Activated B cell treated with CpG ODN at 0.5 μM for 24 hours (primary cell): ENCODE measurements at regions not wholly inside any gene's neighbourhood (a gene's known extent, or its start where the extent isn't known, plus 50 kb on each side); places are given as distances from the start of the nearest gene placed in this dataset.

Experiments used
- ATAC-seq: fragments of 200-7000 bp; cut with Tn5 transposase; one replicate; pipeline ENCODE4 v1.10.0; 2021; ENCODE audit warnings: low read depth, mild to moderate bottlenecking, moderate library complexity
- CTCF ChIA-PET: fragments of 350-600 bp; sonication (Branson Sonifier 250); formaldehyde crosslinking; loops from one replicate; lab custom pipeline; 2021; ENCODE audit warnings: antibody characterized with exemption; lab: Charles Lee
- POLR2A ChIA-PET: fragments of 350-600 bp; sonication (Branson Sonifier 250); formaldehyde crosslinking; loops from one replicate; lab custom pipeline; 2021; ENCODE audit warnings: antibody characterized with exemption; lab: Charles Lee
- DNase-seq: peaks from one replicate; pipeline ENCODE4 v3.0.0; 2022
- H3K27ac Mint-ChIP-seq: one replicate; pipeline ENCODE4 v1.8.0; 2020; ENCODE audit warnings: mixed read lengths
- H3K27me3 Mint-ChIP-seq: one replicate; pipeline ENCODE4 v1.8.0; 2021; ENCODE audit warnings: mixed read lengths
- H3K36me3 Mint-ChIP-seq: one replicate; pipeline ENCODE4 v1.8.0; 2021; ENCODE audit warnings: low read depth, mixed read lengths
- H3K4me1 Mint-ChIP-seq: one replicate; pipeline ENCODE4 v1.8.0; 2021; ENCODE audit warnings: mixed read lengths
- H3K4me3 Mint-ChIP-seq: one replicate; pipeline ENCODE4 v1.8.0; 2020; ENCODE audit warnings: mild to moderate bottlenecking, mixed read lengths
- H3K9me3 Mint-ChIP-seq: one replicate; pipeline ENCODE4 v1.8.0; 2020; ENCODE audit warnings: mixed read lengths
- intact Hi-C: fragments of 100-400 bp; cut with micrococcal nuclease; formaldehyde crosslinking; loops from one replicate; pipeline ENCODE4 v1.15.1; 2024
- TF ChIP-seq, protein P1 (sequence below): fragments of 200-600 bp; IDR thresholded peaks from one replicate; pipeline ENCODE4 v1.8.0; 2022; ENCODE audit warnings: antibody characterized with exemption, mild to moderate bottlenecking

DNA sequence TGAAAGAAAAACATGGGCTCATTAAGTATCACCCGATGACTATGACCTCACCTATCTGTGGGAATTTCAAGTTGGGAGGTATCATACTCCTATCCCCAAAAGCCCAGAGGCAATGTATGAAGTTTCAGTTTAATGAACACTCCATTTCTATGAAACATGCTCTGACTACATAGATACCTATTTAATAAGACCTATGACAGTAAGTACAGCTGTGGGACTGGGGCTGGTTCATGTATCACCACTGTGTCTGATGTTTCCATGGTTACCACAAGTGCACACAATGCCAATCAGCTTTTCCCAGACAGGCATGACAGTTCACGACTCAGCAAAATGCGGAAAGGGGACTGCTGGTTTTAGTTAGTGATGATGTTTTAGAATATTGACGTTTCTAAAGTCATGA, 167.7 kb downstream of the SIPA1L2 start:
- ChIA-PET CTCF (no interaction called here), POLR2A (no interaction called here)
- ATAC-seq, result no peak
- Mint-ChIP-seq H3K27ac (no peak overlapping the region), H3K4me3 (no peak overlapping the region), H3K36me3 (no peaks in the 10 kb centered on the region), H3K4me1 (no peaks in the 10 kb centered on the region), H3K9me3 (no peaks in the 10 kb centered on the region), H3K27me3 (no peaks in the 10 kb centered on the region)
- TF ChIP-seq, protein P1, sequence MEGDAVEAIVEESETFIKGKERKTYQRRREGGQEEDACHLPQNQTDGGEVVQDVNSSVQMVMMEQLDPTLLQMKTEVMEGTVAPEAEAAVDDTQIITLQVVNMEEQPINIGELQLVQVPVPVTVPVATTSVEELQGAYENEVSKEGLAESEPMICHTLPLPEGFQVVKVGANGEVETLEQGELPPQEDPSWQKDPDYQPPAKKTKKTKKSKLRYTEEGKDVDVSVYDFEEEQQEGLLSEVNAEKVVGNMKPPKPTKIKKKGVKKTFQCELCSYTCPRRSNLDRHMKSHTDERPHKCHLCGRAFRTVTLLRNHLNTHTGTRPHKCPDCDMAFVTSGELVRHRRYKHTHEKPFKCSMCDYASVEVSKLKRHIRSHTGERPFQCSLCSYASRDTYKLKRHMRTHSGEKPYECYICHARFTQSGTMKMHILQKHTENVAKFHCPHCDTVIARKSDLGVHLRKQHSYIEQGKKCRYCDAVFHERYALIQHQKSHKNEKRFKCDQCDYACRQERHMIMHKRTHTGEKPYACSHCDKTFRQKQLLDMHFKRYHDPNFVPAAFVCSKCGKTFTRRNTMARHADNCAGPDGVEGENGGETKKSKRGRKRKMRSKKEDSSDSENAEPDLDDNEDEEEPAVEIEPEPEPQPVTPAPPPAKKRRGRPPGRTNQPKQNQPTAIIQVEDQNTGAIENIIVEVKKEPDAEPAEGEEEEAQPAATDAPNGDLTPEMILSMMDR, result no peak
- DNase-seq, result no peak
- intact Hi-C loops, result no loop called here

DNA sequence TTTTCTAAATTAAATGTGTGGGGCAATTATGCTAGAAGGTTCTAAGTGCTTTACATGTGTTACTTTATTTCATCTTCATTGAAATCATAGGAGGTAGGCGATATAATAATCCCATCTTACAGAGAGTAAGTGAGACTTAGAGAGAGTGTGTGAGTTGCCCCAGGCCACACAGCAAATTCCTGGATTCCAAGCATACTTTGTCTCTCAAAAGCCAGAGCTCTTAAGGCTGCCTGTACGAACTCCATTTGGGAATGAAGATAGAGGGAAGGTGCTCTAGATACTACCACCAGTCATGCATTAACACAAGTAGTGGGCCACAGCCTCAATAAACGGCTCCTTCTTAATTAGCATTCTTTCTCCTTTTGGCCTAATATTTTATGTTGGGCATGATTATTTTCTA, 170.1 kb downstream of the SIPA1L2 start:
- Mint-ChIP-seq H3K27ac (no peak overlapping the region), H3K4me1 (no peaks in the 10 kb centered on the region), H3K36me3 (no peaks in the 10 kb centered on the region), H3K4me3 (no peak overlapping the region), H3K9me3 (no peaks in the 10 kb centered on the region), H3K27me3 (no peaks in the 10 kb centered on the region)
- DNase-seq (no peak), ATAC-seq (no peak)
- CTCF ChIA-PET, result no interaction called here
- POLR2A ChIA-PET, result no interaction called here
- intact Hi-C loops, result no loop called here
- TF ChIP-seq, protein P1, result no peak

DNA sequence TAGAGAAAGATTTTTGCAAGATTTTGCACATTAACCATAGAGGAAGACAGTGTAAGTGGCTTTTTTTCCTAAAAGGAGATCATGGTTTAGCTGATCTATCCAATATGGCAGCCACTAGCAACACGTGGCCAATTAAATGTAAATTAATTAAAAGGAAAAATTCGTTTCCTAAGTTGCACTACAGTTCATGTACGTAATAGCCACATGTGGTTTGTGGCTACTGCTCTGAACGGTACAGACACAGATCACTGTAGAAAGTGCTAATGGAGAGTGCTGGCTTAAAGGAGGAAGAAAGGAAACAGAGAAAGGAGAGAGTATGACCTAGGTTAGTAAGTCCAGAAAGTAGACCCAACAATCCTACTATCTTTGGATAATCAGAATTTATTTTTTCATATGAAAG, 170.8 kb downstream of the SIPA1L2 start:
- Mint-ChIP-seq H3K36me3 (no peaks in the 10 kb centered on the region), H3K9me3 (no peaks in the 10 kb centered on the region), H3K4me1 (no peaks in the 10 kb centered on the region), H3K27ac (no peak overlapping the region), H3K27me3 (no peaks in the 10 kb centered on the region), H3K4me3 (no peak overlapping the region)
- DNase-seq (no peak), ATAC-seq (no peak)
- TF ChIP-seq, protein P1, result no peak
- ChIA-PET POLR2A (no interaction called here), CTCF (no interaction called here)
- intact Hi-C loops, result no loop called here

DNA sequence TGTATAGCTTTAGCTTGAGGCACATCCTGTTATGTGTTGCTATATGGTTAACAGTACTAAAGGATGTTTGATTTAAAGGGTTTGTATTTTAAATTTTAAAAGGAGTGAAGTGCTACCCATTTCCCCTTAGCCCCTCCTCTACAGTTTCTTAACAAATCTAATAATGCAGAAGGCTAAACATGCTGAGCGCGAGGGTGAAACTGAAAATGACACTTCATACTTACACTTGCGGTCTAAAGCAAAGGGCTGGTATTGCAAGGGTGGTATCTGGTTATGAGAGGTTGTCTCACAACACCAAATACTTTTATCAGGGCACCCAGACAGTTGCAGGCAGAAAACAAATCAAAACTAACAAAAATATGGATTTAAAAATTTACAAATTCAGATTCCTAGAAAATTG, 172.3 kb downstream of the SIPA1L2 start:
- H3K4me1 Mint-ChIP-seq, result no peaks in the 10 kb centered on the region
- ChIA-PET CTCF (no interaction called here), POLR2A (no interaction called here)
- DNase-seq, result no peak
- intact Hi-C loops, result no loop called here
- no peaks in the 10 kb centered on the region for H3K27me3 Mint-ChIP-seq
- H3K9me3 Mint-ChIP-seq, result no peaks in the 10 kb centered on the region
- no peaks in the 10 kb centered on the region for H3K36me3 Mint-ChIP-seq
- H3K4me3 Mint-ChIP-seq, result no peak overlapping the region
- no peak overlapping the region for H3K27ac Mint-ChIP-seq
- TF ChIP-seq, protein P1, result no peak
- ATAC-seq, result no peak

DNA sequence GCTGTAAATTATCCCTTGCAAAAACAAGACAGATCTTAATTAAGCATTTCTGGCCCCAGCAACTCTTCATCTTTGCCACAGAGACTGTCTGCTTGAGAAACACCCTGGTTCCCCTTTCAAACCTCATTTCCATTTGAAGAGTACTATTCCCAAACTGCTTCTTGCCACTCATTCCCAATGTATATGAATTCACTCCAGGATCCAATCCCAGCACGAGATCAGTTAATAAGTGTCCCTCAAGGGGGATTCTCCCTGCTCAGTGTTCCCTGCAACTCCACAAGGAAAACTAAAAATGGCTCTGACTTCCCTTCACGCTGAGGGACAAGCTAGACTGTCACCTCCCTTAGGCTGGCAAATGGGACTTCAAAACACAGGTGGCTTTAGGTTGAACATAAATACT, 173.2 kb downstream of the SIPA1L2 start:
- CTCF ChIA-PET, result no interaction called here
- no peak overlapping the region for H3K27ac Mint-ChIP-seq

More for the DNA sequence above, 173.2 kb downstream of the SIPA1L2 start:
- Mint-ChIP-seq H3K4me1 (no peaks in the 10 kb centered on the region), H3K9me3 (no peaks in the 10 kb centered on the region), H3K36me3 (no peaks in the 10 kb centered on the region), H3K27me3 (no peaks in the 10 kb centered on the region), H3K4me3 (no peak overlapping the region)
- TF ChIP-seq, protein P1, result no peak
- POLR2A ChIA-PET, result no interaction called here
- intact Hi-C loops, result no loop called here
- ATAC-seq (no peak), DNase-seq (no peak)
